Rectal smooth muscle tissue (tissue), 1 donor: ENCODE measurements at regions not wholly inside any gene's neighbourhood (a gene's known extent, or its start where the extent isn't known, plus 50 kb on each side); places are given as distances from the start of the nearest gene placed in this dataset.
A peak's percentile ranks its signal among the peaks of the same experiment; 100 is the strongest.
"Not testable (repeated sequence)": the region's sequence is repeated elsewhere in the genome, so short reads cannot be mapped to it uniquely, and the experiment has no call there.

Source experiments
- H3K27ac ChIP-seq: one replicate; pipeline ENCODE4 v1.7.0; 2013; ENCODE audit warnings: low read depth, low read length, inconsistent platforms
- H3K27me3 ChIP-seq: one replicate; pipeline ENCODE4 v1.7.0; 2013; ENCODE audit warnings: low read length; ENCODE audit not compliant: control insufficient read depth, insufficient read depth
- H3K36me3 ChIP-seq: one replicate; pipeline ENCODE4 v1.7.0; 2013; ENCODE audit warnings: low read length; ENCODE audit not compliant: control insufficient read depth, insufficient read depth
- H3K4me1 ChIP-seq: one replicate; pipeline ENCODE4 v1.7.0; 2013; ENCODE audit warnings: low read length; ENCODE audit not compliant: control insufficient read depth, insufficient read depth
- H3K4me3 ChIP-seq: one replicate; pipeline ENCODE4 v1.7.0; 2013; ENCODE audit warnings: low read length
- H3K9ac ChIP-seq: one replicate; pipeline ENCODE4 v1.7.0; 2013; ENCODE audit warnings: low read length

DNA sequence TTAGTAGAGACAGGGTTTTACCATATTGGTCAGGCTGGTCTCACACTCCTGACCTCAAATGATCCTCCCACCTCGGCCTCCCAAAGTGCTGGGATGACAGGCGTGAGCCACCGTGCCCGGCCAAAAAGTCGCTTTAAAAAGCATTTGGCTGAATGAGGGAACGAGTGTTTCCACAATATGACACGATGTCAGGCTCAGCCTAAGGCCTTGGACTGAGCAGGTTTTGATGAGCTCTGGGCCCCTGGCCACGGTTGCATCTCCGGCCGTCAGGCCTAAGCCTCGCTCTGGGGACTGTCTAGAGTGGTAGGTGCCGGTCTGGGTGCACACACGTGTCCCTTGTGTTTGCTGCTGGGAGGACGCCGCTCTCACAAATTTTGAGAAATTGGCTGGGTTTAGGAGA, 120.3 kb downstream of the NPIPB11 start:
- H3K9ac ChIP-seq, H3K36me3 ChIP-seq, H3K4me3 ChIP-seq, H3K27ac ChIP-seq, H3K27me3 ChIP-seq: not testable (repeated sequence)
- peaks cover 15% of the 10 kb centered on the region for H3K4me1 ChIP-seq

DNA sequence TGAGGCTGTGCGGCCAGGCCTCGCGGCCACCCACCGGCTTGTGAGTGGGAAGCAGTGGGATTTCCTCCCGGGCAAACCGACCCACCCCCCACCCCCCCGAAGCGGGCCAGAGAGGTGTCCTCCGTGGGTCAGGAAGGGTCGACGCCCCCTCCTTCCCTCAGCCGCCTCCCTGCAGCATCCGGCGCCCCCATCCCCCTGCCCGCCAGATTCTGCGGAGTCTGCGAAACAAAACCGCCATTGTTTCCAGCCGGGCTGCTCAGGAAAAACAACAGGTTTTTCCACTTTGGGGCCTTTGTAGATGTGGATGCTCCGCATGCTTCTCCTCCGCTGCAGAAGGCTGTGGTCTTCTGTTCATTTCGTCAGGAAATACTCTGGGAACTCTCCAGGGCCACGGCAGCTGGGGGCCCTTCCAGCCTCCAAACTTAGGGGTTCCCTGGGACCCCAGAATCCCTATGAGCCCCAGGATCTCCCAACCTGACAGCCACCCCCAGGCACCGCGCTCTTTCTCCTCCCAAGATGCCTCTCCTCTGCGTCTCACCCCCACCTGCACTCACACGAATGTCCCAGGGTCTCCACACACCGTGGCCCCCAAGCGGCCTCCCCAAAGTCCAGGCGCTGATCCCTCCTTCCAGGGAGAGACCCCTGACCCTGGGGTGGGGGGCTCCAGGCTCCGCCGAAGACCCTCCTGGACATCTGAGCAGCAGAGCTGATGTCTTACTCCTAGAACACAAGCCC, 121.2 kb downstream of the NPIPB11 start:
- not testable (repeated sequence) for H3K4me3 ChIP-seq, H3K36me3 ChIP-seq, H3K27ac ChIP-seq, H3K27me3 ChIP-seq, H3K4me1 ChIP-seq, H3K9ac ChIP-seq

DNA sequence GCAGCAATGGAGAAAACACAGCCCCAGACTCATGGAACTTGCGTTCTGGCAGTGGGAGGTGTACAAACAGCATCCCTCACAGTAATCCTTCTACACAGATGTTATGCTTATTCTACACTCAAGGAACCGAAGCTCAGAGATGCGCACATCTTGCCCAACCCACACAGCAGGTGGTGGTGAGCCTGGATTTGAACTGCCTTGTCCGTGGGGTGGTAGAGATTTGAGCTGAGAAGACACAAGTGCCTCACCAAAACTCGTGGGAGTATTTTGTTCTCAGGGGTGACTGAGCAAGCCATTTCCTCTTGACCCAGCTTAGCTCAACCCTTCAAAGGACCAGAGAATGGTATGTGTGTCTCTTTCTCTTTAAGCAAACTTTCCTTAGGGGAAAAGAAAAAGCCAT, 121.8 kb downstream of the NPIPB11 start:
- H3K9ac ChIP-seq, H3K36me3 ChIP-seq, H3K4me3 ChIP-seq, H3K27me3 ChIP-seq, H3K27ac ChIP-seq, H3K4me1 ChIP-seq: not testable (repeated sequence)

DNA sequence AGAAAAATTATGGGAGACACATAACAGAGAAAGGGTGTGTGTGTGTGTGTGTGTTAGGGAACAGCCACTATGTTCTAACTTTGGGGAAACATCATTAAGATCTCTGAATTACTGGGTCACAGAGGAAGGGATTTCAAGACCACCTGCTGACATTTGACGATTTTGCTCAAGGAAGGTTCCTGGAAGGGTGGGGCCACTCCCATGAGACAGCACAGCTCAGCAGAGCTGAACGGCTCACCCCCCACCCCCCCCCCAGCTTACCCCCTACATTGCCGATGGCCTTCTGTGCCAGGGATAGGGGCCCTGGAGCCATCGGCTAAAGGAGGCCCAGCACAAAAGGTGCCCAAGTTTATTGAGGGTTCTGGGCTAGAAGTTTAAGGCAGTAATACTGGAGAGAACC, 122.4 kb downstream of the NPIPB11 start:
- H3K27me3 ChIP-seq, H3K27ac ChIP-seq, H3K4me1 ChIP-seq, H3K9ac ChIP-seq, H3K36me3 ChIP-seq, H3K4me3 ChIP-seq: not testable (repeated sequence)

DNA sequence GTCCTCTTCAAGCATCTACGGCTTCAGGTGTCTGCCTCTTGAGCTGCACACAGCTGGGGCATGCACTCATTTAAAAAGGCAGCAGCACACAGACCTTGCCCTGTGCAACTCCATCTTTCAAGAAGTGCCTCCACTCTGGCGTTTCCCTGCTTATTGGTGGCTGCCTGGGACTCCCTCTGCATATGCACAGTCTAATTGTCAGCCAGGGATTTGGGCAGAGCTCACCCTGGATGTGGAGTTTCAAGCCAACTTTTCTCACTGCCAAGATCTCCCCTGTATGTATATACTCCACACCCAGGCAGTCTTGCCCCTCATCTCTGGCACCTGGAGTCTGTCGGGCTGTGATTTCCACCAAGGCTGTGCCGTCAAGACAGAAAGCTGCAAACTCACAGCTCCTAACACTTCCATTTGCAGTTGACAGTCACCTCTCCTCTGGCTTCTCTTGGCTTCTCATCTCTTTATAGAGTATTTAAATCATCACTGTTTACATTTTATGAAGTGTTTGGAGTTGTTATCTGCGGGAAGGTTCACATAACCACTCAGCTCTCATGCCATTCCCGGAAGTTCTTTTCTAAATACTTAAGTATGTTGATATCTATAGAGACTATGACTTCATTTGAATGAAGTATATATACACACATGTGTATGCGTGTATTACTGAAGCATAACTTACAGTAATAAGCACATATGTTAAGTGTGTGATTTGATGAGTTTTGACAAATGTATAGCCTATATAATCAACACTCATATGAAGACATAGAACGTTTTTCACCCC, 128.2 kb downstream of the NPIPB11 start:
- not testable (repeated sequence) for H3K27me3 ChIP-seq, H3K9ac ChIP-seq, H3K27ac ChIP-seq, H3K4me1 ChIP-seq, H3K4me3 ChIP-seq, H3K36me3 ChIP-seq

DNA sequence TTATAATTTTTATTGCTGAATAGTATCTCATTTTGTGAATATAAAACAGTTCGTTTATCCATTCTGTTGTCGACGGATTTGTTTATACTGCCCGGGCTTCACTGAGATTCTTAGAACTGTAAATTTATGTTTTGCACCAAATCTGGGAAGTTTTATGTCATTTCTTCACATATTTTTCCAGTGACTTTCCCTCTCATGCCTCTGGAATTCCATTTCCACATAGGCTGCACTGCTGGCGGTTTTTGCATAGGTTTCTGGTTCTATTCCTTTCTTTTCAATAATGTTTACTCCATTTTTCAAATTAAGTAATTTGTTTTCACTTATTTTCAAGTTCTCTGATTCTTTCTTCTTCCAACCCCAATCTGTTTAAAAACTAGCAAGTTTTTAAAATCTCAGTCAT, 130.1 kb downstream of the NPIPB11 start:
- H3K27ac ChIP-seq, H3K9ac ChIP-seq, H3K4me1 ChIP-seq, H3K27me3 ChIP-seq, H3K36me3 ChIP-seq, H3K4me3 ChIP-seq: not testable (repeated sequence)

DNA sequence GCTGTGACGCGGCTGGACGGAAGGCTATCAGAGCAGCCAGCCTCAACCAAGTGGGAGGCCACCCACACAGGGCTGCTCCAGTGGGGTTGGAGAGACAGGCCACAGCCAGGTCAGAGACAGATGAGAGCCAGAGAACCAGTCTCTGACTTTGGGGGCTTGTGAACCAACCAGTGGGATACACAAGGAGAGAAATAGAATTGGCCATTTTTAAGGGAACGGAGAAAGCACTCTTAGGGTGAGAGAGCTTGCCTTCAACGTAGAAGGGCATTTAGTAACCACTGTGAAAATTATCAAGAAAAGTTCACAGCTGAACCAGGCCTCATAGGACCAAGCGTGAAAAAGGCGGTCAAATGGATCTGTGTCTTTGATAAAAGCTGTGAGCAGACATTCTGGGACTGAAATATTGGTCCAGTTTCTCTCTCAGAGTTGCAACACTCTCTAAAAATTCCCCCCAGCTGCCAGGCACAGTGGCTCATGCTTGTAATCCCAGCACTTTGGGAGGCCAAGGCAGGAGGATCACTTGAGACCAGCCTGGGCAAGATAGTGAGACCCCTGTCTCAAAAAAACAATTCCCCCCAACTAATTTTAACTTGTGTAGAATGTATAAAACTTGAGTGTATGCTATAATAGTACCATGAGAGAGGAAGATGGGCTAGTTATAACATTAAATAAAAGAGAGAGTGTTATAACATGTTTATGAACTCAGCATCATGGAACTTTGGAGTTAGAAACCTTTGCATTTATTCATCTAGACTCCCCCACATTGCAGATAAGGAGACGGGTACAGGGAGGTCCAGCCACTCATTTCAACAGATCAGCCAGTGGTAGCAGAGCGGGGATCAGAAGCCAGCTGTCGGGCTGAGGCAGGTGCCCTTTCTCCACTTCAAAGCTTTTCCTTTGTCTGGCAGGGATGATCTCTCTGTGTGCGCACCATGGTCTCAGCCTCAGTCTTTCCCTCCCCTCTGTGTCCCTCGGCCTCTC, 132.2 kb downstream of the NPIPB11 start:
- not testable (repeated sequence) for H3K27me3 ChIP-seq, H3K27ac ChIP-seq, H3K9ac ChIP-seq, H3K36me3 ChIP-seq, H3K4me3 ChIP-seq
- peaks cover 11% of the 10 kb centered on the region for H3K4me1 ChIP-seq

DNA sequence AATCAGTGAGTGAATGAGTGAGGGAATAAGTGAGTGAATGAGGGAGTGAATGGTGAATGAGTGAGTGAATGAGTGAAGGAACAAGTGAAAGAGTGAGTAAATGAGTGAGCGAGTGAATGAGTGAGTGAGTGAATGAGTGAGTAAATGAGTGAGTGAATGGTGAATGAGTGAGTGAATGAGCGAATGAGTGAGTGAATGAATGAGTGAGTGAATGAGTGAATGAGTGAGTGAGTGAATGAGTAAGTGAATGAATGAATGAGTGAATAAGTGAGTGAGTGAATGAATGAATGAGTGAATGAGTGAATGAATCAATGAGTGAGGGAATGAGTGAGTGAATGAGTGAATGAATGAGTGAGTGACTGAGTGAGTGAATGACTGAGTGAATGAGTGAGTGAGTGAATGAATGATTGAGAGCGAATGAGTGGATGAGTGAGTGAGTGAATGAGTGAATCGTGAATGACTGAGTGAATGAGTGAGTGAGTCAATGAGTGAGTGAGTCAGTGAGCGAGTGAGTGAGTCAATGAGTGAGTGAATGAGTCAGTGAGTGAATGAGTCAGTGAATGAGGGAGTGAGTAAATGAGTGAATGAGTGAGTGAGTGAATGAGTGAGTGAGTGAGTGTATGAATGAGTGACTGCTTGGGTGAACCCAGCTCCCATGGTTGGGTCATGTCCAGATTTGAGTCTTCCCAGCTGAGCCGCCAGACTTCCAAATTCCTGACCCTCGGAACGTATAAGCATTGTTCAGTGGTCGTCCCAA, 133.0 kb downstream of the NPIPB11 start:
- not testable (repeated sequence) for H3K4me3 ChIP-seq, H3K27me3 ChIP-seq, H3K36me3 ChIP-seq, H3K9ac ChIP-seq, H3K27ac ChIP-seq
- H3K4me1 ChIP-seq, result peaks cover 16% of the 10 kb centered on the region

DNA sequence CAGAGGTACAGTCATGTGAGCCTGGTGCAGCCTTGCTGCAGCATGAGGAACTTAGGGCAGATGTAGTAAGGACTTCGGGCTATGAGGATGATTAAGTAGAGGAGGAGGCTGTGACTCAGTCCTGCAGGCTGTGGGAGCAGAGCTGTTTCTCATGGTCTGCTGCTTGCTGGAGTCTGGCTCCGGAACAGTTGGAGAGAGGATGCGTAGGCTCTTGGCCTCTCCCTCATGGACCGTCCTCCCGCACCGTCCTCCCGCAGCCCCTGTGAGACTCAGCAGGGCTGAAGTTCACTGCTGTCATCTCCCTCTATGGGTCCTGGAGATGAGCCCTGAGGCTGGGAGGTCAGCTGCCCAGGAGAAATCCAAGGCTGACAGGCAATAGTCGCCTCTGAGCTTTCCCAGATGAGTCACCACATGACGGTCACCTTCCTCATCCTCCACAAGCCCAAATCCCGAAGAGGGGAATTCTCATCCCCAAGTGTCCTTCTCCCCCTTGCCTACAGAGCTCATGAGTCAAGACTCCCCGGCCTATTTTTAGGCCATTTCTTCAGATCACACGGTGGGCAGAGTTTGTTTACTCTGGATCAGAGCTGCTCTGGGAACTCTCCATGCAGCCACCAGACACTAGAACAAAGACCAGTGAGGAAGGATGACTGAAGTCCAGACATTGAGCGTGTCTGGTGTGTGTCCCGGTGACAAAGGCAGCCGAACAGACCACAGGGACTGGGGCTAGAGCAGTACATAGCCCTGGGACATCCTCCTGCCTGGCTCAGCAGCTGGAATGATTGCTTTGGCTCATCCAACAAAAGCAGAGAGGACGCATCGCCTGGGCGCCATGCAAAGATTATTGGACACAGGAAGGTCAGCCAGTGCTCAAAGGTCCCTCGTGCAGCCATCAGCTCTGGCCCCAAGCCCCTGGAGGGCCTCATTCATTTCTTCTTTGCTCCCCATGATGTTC, 134.5 kb downstream of the NPIPB11 start:
- not testable (repeated sequence) for H3K36me3 ChIP-seq, H3K9ac ChIP-seq, H3K4me3 ChIP-seq, H3K27me3 ChIP-seq
- peak overlapping the region; percentile 38 for H3K27ac ChIP-seq
- H3K4me1 ChIP-seq, result peaks cover 16% of the 10 kb centered on the region

DNA sequence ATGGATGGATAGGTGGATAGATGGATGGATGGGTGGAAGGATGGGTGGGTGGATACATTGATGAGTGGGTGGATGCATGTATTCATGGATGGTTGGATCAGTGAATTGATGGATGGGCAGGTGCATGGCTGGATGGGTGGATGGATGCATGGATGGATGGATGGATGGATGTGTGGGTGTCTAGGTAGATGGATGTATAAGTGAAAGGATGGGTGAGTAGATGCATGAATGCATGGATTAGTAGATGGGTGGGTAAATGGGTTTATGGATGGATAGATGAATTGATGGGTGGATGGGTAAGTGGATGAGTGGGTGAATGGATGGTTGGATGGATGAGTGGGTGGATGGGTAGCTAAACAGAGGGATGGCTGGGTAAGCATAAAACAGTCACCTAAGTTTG, 135.6 kb downstream of the NPIPB11 start:
- not testable (repeated sequence) for H3K36me3 ChIP-seq, H3K4me3 ChIP-seq, H3K27me3 ChIP-seq, H3K27ac ChIP-seq, H3K9ac ChIP-seq
- peaks cover 16% of the 10 kb centered on the region for H3K4me1 ChIP-seq

- H3K27me3 ChIP-seq, H3K36me3 ChIP-seq, H3K4me3 ChIP-seq, H3K9ac ChIP-seq: not testable (repeated sequence)
- peak overlapping the region; percentile 72 for H3K27ac ChIP-seq
- peaks cover 17% of the 10 kb centered on the region for H3K4me1 ChIP-seq
These were observed 136.5 kb downstream of the NPIPB11 start for GRCh38 chr16:29270033-29270432.
